ENCODE measurements at regions not wholly inside any gene's neighbourhood (a gene's known extent, or its start where the extent isn't known, plus 50 kb on each side); places are given as distances from the start of the nearest gene placed in this dataset.

- no peak for TF ChIP-seq ZNF274 (IDR thresholded peaks at IDR 0.05; ENCODE audit: low read depth, low read length)
- TF ChIP-seq YY1 (IDR thresholded peaks at IDR 0.05; ENCODE audit: insufficient read depth, insufficient read length), result no peak
- no peak for TF ChIP-seq SUZ12 (IDR thresholded peaks at IDR 0.05; ENCODE audit: extremely low read depth, insufficient read depth, insufficient read length)
Measured at GRCh38 chr7:156279635-156280034, 360.9 kb upstream of the RNF32 start.
